Inflammatory macrophage (primary cell): ENCODE measurements at regions not wholly inside any gene's neighbourhood (a gene's known extent, or its start where the extent isn't known, plus 50 kb on each side); places are given as distances from the start of the nearest gene placed in this dataset.
"Not testable (repeated sequence)": the region's sequence is repeated elsewhere in the genome, so short reads cannot be mapped to it uniquely, and the experiment has no call there.

Experiments used
- DNase-seq, 2 donors: peaks; one replicate each; pipeline ENCODE4 v3.0.0-alpha.2; 2020 to 2022

- no peak for DNase-seq
These were observed 79.1 kb downstream of the CTH start for GRCh38 chr1:70490153-70490552.

- no peak for DNase-seq
These were observed 84.3 kb downstream of the CTH start for GRCh38 chr1:70495370-70495769.

- DNase-seq = no peak
These were observed 85.1 kb downstream of the CTH start for GRCh38 chr1:70496181-70496580.

- no peak for DNase-seq
These were observed 86.1 kb downstream of the CTH start for GRCh38 chr1:70497152-70497551.

- peak; percentile 52 to 53 for DNase-seq
These were observed 87.6 kb downstream of the CTH start for GRCh38 chr1:70498666-70499065.

GRCh38 chr1:70499695-70500094 is 88.6 kb downstream of the CTH start:
- peak; percentile 69 to 86 for DNase-seq

- DNase-seq = no peak
These were observed 92.3 kb downstream of the CTH start for GRCh38 chr1:70503358-70503757.

- DNase-seq = peak; percentile 89 to 95
These were observed 93.2 kb downstream of the CTH start for GRCh38 chr1:70504176-70504820.

- DNase-seq = no peak
These were observed 93.7 kb downstream of the CTH start for GRCh38 chr1:70504821-70505193.

- not testable (repeated sequence) for DNase-seq
These were observed 96.9 kb downstream of the CTH start for GRCh38 chr1:70507991-70508390.

- peak; percentile 90 to 92 for DNase-seq
These were observed 99.2 kb downstream of the CTH start for GRCh38 chr1:70509996-70510876.

GRCh38 chr1:70517444-70517843 is 106.4 kb downstream of the CTH start:
- no peak for DNase-seq

- no peak for DNase-seq
These were observed 107.0 kb downstream of the CTH start for GRCh38 chr1:70518106-70518505.

GRCh38 chr1:70528590-70529333 is 117.7 kb downstream of the CTH start:
- peak in 1 of 2 donors; percentile 13 for DNase-seq

- DNase-seq = no peak
These were observed 125.8 kb downstream of the CTH start for GRCh38 chr1:70536708-70537366.

GRCh38 chr1:70537788-70538187 is 126.7 kb downstream of the CTH start:
- DNase-seq = no peak

GRCh38 chr1:70542030-70542429 is 131.0 kb downstream of the CTH start:
- DNase-seq = no peak

- DNase-seq = no peak
These were observed 131.8 kb downstream of the CTH start for GRCh38 chr1:70542856-70543255.

GRCh38 chr1:70546726-70547125 is 135.7 kb downstream of the CTH start:
- no peak for DNase-seq

GRCh38 chr1:70552662-70553566 is 141.8 kb downstream of the CTH start:
- no peak for DNase-seq

GRCh38 chr1:70553567-70553956 is 142.5 kb downstream of the CTH start:
- no peak for DNase-seq

- DNase-seq = no peak
These were observed 143.3 kb downstream of the CTH start for GRCh38 chr1:70554341-70554740.
